Stimulated activated effector memory CD8-positive, alpha-beta T cell treated with anti-CD3 and anti-CD28 coated beads, Interleukin-12 subunit alpha, Interleukin-12 subunit beta, amount 100 ng/mL, for 72 hours (primary cell): ENCODE measurements at regions not wholly inside any gene's neighbourhood (a gene's known extent, or its start where the extent isn't known, plus 50 kb on each side); places are given as distances from the start of the nearest gene placed in this dataset.
A peak's percentile ranks its signal among the peaks of the same experiment; 100 is the strongest.

Source experiments
- ATAC-seq: fragments of 150-1000 bp; cut with Tn5 transposase; 2 replicates; pipeline ENCODE4 v1.10.0; 2021
- DNase-seq, 2 donors: peaks; one replicate each; pipeline ENCODE4 v3.0.0; 2021 to 2022; ENCODE audit warnings: low spot score in 2 of 2
- H3K27ac Mint-ChIP-seq: one replicate; pipeline ENCODE4 v1.8.0; 2022; ENCODE audit warnings: mild to moderate bottlenecking, mixed read lengths
- H3K36me3 Mint-ChIP-seq: one replicate; pipeline ENCODE4 v1.8.0; 2022; ENCODE audit warnings: mild to moderate bottlenecking, mixed read lengths
- H3K4me1 Mint-ChIP-seq: one replicate; pipeline ENCODE4 v1.8.0; 2022; ENCODE audit warnings: mixed read lengths
- H3K4me3 Mint-ChIP-seq: one replicate; pipeline ENCODE4 v1.8.0; 2022; ENCODE audit warnings: mild to moderate bottlenecking, mixed read lengths
- H3K9me3 Mint-ChIP-seq: one replicate; pipeline ENCODE4 v1.8.0; 2022; ENCODE audit warnings: mixed read lengths

- ATAC-seq: no peak
- Mint-ChIP-seq H3K27ac (no peak overlapping the region), H3K36me3 (peaks cover 17% of the 10 kb centered on the region), H3K4me3 (no peak overlapping the region), H3K4me1 (peaks cover 22% of the 10 kb centered on the region), H3K9me3 (no peaks in the 10 kb centered on the region)
- DNase-seq: no peak
Measured at GRCh38 chr6:26243752-26244151, 121.2 kb upstream of the BTN3A2 start.

DNA sequence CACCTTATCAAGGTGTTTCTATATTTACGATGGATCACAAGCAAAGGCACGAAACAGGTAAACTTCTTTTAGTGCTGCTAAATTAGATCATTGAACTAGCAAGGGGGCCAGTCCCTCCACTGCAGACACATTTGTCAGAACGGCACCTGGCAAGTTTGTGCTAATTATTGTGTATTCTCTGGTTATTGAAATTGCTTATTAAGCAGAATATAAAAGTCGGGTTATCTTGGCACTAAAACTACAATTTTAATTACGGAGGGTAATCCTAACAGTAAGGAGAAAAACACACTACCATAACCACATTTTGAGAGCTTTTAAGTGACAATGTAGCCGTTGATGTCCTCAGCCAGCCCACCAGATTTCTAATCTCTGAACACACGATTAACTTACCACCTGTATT, 118.9 kb upstream of the BTN3A2 start:
- ATAC-seq: no peak
- H3K9me3 Mint-ChIP-seq: no peaks in the 10 kb centered on the region
- no peak for DNase-seq
- H3K4me3 Mint-ChIP-seq: no peak overlapping the region
- peaks cover 20% of the 10 kb centered on the region for H3K4me1 Mint-ChIP-seq
- peaks cover 20% of the 10 kb centered on the region for H3K36me3 Mint-ChIP-seq
- H3K27ac Mint-ChIP-seq: no peak overlapping the region

- peaks cover 20% of the 10 kb centered on the region for H3K4me1 Mint-ChIP-seq
- no peak for ATAC-seq
- no peak overlapping the region for H3K4me3 Mint-ChIP-seq
- H3K9me3 Mint-ChIP-seq: no peaks in the 10 kb centered on the region
- H3K36me3 Mint-ChIP-seq: peaks cover 21% of the 10 kb centered on the region
- no peak for DNase-seq
- H3K27ac Mint-ChIP-seq: no peak overlapping the region
Measured at GRCh38 chr6:26246553-26246952, 118.4 kb upstream of the BTN3A2 start.

DNA sequence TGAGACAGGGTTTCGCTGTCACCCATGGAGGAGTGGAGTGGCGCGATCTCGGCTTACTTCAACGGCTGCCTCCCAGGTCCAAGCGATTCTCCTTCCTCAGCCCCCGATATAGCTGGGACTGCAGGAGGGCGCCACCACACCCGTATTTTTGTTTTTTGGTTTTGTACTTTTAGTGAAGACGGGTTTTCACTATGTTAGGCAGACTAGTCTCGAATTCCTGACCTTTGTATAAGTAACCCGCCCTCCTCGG, 115.4 kb upstream of the BTN3A2 start:
- DNase-seq (no peak), ATAC-seq (peak; percentile 54)
- Mint-ChIP-seq H3K4me3 (peak overlapping the region; percentile 83), H3K36me3 (peaks cover 27% of the 10 kb centered on the region), H3K9me3 (no peaks in the 10 kb centered on the region), H3K27ac (peak overlapping the region; percentile 96), H3K4me1 (peaks cover 33% of the 10 kb centered on the region)

GRCh38 chr6:26249957-26250697, 114.9 kb upstream of the BTN3A2 start:
- ATAC-seq: peak; percentile 77
- peaks cover 27% of the 10 kb centered on the region for H3K36me3 Mint-ChIP-seq
- peaks cover 33% of the 10 kb centered on the region for H3K4me1 Mint-ChIP-seq

GRCh38 chr6:26250698-26251044, 114.3 kb upstream of the BTN3A2 start:
- Mint-ChIP-seq H3K4me1 (peaks cover 33% of the 10 kb centered on the region), H3K9me3 (no peaks in the 10 kb centered on the region), H3K27ac (peak overlapping the region; percentile 96), H3K4me3 (peak overlapping the region; percentile 83), H3K36me3 (peaks cover 27% of the 10 kb centered on the region)
- ATAC-seq: peak; percentile 1
- DNase-seq: no peak

More at GRCh38 chr6:26249957-26250697, 114.9 kb upstream of the BTN3A2 start:
- Mint-ChIP-seq H3K27ac (peak overlapping the region; percentile 96), H3K9me3 (no peaks in the 10 kb centered on the region), H3K4me3 (peak overlapping the region; percentile 83)
- DNase-seq: peak; percentile 54 to 88

DNA sequence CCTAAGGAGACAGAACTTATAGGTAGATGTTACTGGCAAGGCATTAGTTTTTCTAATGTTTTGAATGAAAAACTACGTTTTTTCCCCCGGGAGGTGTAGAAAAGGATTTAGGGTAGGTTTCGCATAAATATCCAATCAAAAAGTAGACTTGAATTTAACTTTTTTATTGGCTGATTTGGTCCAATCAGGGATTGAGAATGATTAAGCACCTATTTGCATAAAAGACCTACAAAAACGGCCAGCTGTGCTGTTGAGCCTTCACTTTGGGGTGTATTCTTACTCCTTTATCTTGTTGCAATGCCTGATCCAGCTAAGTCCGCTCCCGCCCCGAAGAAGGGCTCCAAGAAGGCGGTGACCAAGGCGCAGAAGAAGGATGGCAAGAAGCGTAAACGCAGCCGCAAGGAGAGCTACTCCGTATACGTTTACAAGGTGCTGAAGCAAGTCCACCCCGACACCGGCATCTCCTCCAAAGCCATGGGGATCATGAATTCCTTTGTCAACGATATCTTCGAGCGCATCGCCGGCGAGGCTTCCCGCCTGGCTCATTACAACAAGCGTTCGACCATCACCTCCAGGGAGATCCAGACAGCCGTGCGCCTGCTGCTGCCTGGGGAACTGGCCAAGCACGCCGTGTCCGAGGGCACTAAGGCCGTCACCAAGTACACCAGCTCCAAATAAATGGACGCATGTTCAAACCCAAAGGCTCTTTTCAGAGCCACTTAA, 113.5 kb upstream of the BTN3A2 start:
- peak; percentile 71 for ATAC-seq
- Mint-ChIP-seq H3K27ac (peak overlapping the region; percentile 96), H3K9me3 (no peaks in the 10 kb centered on the region), H3K4me3 (peak overlapping the region; percentile 83), H3K4me1 (peaks cover 33% of the 10 kb centered on the region), H3K36me3 (peaks cover 27% of the 10 kb centered on the region)
- DNase-seq: peak; percentile 42 to 89

DNA sequence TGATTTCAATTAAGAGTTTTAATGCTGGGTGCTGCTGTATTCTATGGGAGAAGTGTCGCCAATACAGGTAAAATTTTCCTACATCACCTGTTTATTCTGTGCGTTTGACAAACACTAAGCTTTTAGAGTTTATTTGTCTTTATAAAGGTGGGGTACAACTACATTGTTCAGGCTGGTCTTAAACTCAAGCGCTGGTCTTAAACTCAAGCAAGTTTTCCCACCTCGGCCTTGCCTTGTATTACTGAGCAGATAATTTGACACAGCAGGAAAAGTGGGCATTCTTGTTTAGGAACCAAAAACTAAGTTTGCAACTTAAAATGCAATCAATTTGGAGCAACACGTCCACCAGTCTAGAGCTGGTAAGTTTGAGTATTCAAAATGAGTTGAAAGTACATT, 112.9 kb upstream of the BTN3A2 start:
- no peaks in the 10 kb centered on the region for H3K9me3 Mint-ChIP-seq
- ATAC-seq: no peak
- H3K27ac Mint-ChIP-seq: peak overlapping the region; percentile 96
- no peak for DNase-seq
- H3K36me3 Mint-ChIP-seq: peaks cover 27% of the 10 kb centered on the region
- peaks cover 33% of the 10 kb centered on the region for H3K4me1 Mint-ChIP-seq
- peak overlapping the region; percentile 83 for H3K4me3 Mint-ChIP-seq

- Mint-ChIP-seq H3K9me3 (no peaks in the 10 kb centered on the region), H3K4me1 (peaks cover 27% of the 10 kb centered on the region), H3K27ac (no peak overlapping the region), H3K4me3 (no peak overlapping the region), H3K36me3 (peaks cover 24% of the 10 kb centered on the region)
- DNase-seq (no peak), ATAC-seq (no peak)
Measured at GRCh38 chr6:26254724-26255123, 110.3 kb upstream of the BTN3A2 start.

DNA sequence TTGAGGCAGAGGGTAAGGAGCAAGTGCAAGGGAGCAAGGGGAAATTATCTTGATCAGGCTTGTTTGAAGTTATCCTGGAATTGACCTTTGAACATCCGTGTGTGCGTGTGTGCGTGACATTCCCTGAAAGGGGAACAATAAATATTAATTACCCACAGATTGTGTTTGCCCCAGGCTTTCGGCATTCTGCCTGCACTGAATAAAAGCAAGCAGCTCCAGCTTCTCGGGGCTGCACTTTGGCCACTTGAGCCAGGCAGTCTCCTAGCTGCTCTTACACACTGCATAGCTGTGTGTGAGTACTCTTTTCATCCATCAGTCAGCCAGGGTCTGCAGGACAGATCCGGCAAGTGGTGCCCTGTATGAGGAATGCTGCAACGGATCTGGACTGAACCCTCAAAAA, 107.7 kb upstream of the BTN3A2 start:
- ATAC-seq (no peak), DNase-seq (no peak)
- Mint-ChIP-seq H3K27ac (no peak overlapping the region), H3K4me3 (no peak overlapping the region), H3K4me1 (peaks cover 13% of the 10 kb centered on the region), H3K9me3 (no peaks in the 10 kb centered on the region), H3K36me3 (no peaks in the 10 kb centered on the region)

GRCh38 chr6:26258212-26258977, 106.6 kb upstream of the BTN3A2 start:
- no peaks in the 10 kb centered on the region for H3K36me3 Mint-ChIP-seq
- H3K4me1 Mint-ChIP-seq: peaks cover 1% of the 10 kb centered on the region
- no peak for DNase-seq
- ATAC-seq: no peak
- no peak overlapping the region for H3K27ac Mint-ChIP-seq
- H3K4me3 Mint-ChIP-seq: no peak overlapping the region
- H3K9me3 Mint-ChIP-seq: no peaks in the 10 kb centered on the region

DNA sequence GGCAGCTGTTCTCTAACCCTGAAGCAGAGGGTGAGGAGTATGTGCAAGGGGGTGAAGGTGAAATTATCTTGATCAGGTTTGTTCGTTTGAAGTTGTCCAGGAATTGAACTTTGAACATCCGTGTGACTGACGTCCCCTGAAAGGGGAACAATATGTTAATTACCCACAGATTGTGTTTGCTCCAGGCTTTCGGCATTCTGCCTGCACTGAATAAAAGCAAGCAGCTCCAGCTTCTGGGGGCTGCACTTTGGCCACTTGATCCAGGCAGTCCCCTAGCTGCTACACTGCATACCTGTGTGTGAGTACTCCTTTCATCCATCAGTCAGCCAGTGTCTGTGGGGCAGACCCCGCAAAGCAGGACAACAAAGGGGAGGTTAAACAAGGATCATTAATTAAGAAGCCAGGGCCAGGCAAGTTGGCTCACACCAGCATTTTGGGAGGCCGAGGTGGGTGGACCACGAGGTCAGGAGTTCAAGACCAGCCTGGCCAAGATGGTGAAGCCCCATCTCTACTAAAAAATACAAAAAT, 104.8 kb upstream of the BTN3A2 start:
- no peaks in the 10 kb centered on the region for H3K36me3 Mint-ChIP-seq
- no peaks in the 10 kb centered on the region for H3K4me1 Mint-ChIP-seq
- DNase-seq (no peak), ATAC-seq (no peak)
- no peak overlapping the region for H3K27ac Mint-ChIP-seq
- no peaks in the 10 kb centered on the region for H3K9me3 Mint-ChIP-seq
- no peak overlapping the region for H3K4me3 Mint-ChIP-seq

DNA sequence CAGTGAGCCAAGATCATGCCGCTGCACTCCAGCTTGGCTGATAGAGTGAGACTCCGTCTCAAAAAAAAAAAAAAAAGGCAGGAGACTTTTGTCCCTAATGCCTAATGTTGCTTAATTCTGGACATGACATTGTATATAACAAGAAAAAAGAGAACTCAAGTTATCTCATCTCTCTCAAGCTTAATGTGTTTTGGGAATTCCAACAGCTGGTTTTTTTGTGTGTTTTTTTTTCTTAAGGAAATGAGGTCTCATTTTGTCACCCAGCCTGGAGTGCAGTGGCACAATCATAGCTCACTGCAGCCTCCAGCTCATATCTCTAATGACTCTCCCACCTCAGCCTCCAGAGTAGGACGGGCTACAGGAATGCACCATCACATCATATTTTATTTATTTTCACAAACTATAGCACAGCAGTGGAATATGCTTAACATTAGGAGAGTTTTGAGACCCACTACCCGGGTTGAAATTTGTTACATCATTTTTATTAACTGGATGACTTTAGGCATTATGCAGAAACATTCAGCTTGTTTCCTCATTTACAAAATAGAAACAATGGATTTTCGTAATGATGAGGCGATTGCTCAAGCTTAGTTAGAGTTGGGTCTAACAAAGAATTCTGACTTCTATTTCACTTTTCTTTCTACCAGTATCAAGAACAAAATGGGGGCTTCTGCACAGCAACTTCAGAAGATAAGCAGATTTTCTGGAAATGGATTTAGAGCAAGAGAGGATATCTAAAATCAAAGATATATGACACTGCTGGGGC, 104.1 kb upstream of the BTN3A2 start:
- no peaks in the 10 kb centered on the region for H3K4me1 Mint-ChIP-seq
- DNase-seq (no peak), ATAC-seq (no peak)
- H3K27ac Mint-ChIP-seq: no peak overlapping the region
- no peaks in the 10 kb centered on the region for H3K9me3 Mint-ChIP-seq
- H3K4me3 Mint-ChIP-seq: no peak overlapping the region
- no peaks in the 10 kb centered on the region for H3K36me3 Mint-ChIP-seq

DNA sequence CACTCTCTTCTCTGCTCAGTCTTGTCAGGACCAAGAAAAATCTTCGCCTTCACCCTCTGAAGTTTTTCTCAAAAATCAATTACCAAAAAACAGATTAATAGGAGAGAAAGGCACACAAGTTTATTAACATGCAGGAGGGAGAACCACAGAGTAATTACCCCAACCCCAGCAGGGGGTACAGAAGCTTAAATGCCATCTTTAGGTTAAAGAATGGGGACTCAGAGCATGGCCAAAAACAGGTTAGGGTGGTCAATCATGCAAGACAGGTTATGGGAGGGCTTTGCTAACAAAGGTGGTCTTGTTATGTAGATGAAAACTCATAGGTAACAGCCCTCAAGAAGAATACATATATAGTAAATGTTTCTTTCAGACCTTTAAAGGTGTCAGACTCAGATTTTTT, 100.5 kb upstream of the BTN3A2 start:
- no peak for DNase-seq
- Mint-ChIP-seq H3K4me1 (no peaks in the 10 kb centered on the region), H3K27ac (no peak overlapping the region), H3K4me3 (no peak overlapping the region), H3K9me3 (no peaks in the 10 kb centered on the region), H3K36me3 (no peaks in the 10 kb centered on the region)
- ATAC-seq: no peak

DNA sequence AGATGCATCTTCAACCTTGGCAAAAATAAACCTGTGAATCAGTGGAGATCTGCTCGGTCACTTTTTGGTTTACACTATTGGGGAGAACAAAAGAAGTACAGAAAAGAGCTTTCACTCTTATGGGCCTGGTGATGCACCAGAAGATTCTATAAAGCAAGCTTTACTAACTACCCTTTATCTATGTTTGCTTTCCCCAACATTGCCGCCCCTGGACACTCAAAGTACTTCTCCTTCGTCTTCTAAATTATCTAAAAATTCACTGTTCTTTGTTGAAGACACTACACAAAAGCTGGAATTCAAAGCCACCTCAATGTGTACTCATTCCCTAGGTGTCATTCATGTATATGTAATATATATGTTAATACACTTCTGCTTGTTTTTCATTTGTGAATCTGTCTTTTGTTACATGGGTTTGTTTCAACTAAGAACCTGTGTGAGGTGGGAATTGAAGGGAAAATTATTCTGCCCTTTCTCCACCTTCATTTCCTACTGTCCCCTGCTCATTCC, 97.9 kb upstream of the BTN3A2 start:
- no peak overlapping the region for H3K27ac Mint-ChIP-seq

More for the DNA sequence above, 97.9 kb upstream of the BTN3A2 start:
- DNase-seq (no peak), ATAC-seq (no peak)
- H3K36me3 Mint-ChIP-seq: peaks cover 18% of the 10 kb centered on the region
- H3K4me3 Mint-ChIP-seq: no peak overlapping the region
- H3K9me3 Mint-ChIP-seq: no peaks in the 10 kb centered on the region
- peaks cover 15% of the 10 kb centered on the region for H3K4me1 Mint-ChIP-seq
